Ramos (cell line): ENCODE measurements at regions not wholly inside any gene's neighbourhood (a gene's known extent, or its start where the extent isn't known, plus 50 kb on each side); places are given as distances from the start of the nearest gene placed in this dataset.
"Not testable (repeated sequence)": the region's sequence is repeated elsewhere in the genome, so short reads cannot be mapped to it uniquely, and the experiment has no call there.

Experiments
- in situ Hi-C: fragments of 300-500 bp; cut with MboI; formaldehyde crosslinking; loops from one replicate; pipeline ENCODE4 v1.14.3; 2022; ENCODE audit warnings: low sequenced_read_pairs; ENCODE audit not compliant: unreplicated experiment

GRCh38 chr6:96276305-96276704 is 245.3 kb upstream of the UFL1 start:
- in situ Hi-C loops: no loop called here

GRCh38 chr6:96276856-96277255 is 244.8 kb upstream of the UFL1 start:
- in situ Hi-C loops: no loop called here

GRCh38 chr6:96279084-96279483 is 242.5 kb upstream of the UFL1 start:
- in situ Hi-C loops: no loop called here

GRCh38 chr6:96286503-96286902 is 235.1 kb upstream of the UFL1 start:
- in situ Hi-C loops: no loop called here

- in situ Hi-C loops: no loop called here
Observed at GRCh38 chr6:96299525-96299924, 222.1 kb upstream of the UFL1 start.

GRCh38 chr6:96301023-96301422 is 220.6 kb upstream of the UFL1 start:
- in situ Hi-C loops: no loop called here

- in situ Hi-C loops: no loop called here
Observed at GRCh38 chr6:96301781-96302180, 219.8 kb upstream of the UFL1 start.

GRCh38 chr6:96302991-96303390 is 218.6 kb upstream of the UFL1 start:
- in situ Hi-C loops: no loop called here

- in situ Hi-C loops: no loop called here
Observed at GRCh38 chr6:96304997-96305396, 216.6 kb upstream of the UFL1 start.

- in situ Hi-C loops: no loop called here
Observed at GRCh38 chr6:96330884-96331283, 190.7 kb upstream of the UFL1 start.

- in situ Hi-C loops: no loop called here
Observed at GRCh38 chr6:96340164-96340563, 181.4 kb upstream of the UFL1 start.

- in situ Hi-C loops: no loop called here
Observed at GRCh38 chr6:96345501-96345900, 176.1 kb upstream of the UFL1 start.

GRCh38 chr6:96381246-96381645 is 140.4 kb upstream of the UFL1 start:
- in situ Hi-C loops: no loop called here

- in situ Hi-C loops: no loop called here
Observed at GRCh38 chr6:96391776-96392360, 129.7 kb upstream of the UFL1 start.

- in situ Hi-C loops: no loop called here
Observed at GRCh38 chr6:96394727-96395126, 126.9 kb upstream of the UFL1 start.

- in situ Hi-C loops: no loop called here
Observed at GRCh38 chr6:96410467-96410866, 111.1 kb upstream of the UFL1 start.

- in situ Hi-C loops: no loop called here
Observed at GRCh38 chr6:96420294-96420693, 101.3 kb upstream of the UFL1 start.

GRCh38 chr6:96433950-96434349 is 87.7 kb upstream of the UFL1 start:
- in situ Hi-C loops: no loop called here

- in situ Hi-C loops: no loop called here
Observed at GRCh38 chr6:96436398-96436797, 85.2 kb upstream of the UFL1 start.

GRCh38 chr6:96437228-96437627 is 84.4 kb upstream of the UFL1 start:
- in situ Hi-C loops: not testable (repeated sequence)

- in situ Hi-C loops: loop anchor here (25.0 kb wide), 1 partner anchor 88 kb away; no protein-coding TSS in a partner anchor
Observed at GRCh38 chr6:96450082-96450769, 71.4 kb upstream of the UFL1 start.

- in situ Hi-C loops: loop anchor here (25.0 kb wide), 1 partner anchor 88 kb away; no protein-coding TSS in a partner anchor
Observed at GRCh38 chr6:96450770-96451130, 70.9 kb upstream of the UFL1 start.
